Sigmoid colon (tissue), 6 donors: ENCODE measurements at regions not wholly inside any gene's neighbourhood (a gene's known extent, or its start where the extent isn't known, plus 50 kb on each side); places are given as distances from the start of the nearest gene placed in this dataset.

Experiments
- DNase-seq: peaks from one replicate; pipeline ENCODE4 v3.0.0-alpha.2; 2019
- H3K27ac ChIP-seq, 4 donors: fragments of 200-600 bp; sonication (generic); one replicate each; pipeline ENCODE4 v1.5.1; 2016 to 2019; ENCODE audit warnings: mild to moderate bottlenecking in 1 of 4
- H3K27me3 ChIP-seq, 3 donors: fragments of 200-600 bp; sonication (generic); one replicate each; pipeline ENCODE4 v1.5.1; 2019; ENCODE audit warnings: mild to moderate bottlenecking in 1 of 3
- H3K36me3 ChIP-seq, 4 donors: fragments of 200-600 bp; sonication (generic); one replicate each; pipeline ENCODE4 v1.5.1; 2016 to 2019
- H3K4me1 ChIP-seq, 4 donors: fragments of 200-600 bp; sonication (generic); one replicate each; pipeline ENCODE4 v1.5.1; 2017 to 2019
- H3K4me3 ChIP-seq, 4 donors: fragments of 200-600 bp; sonication (generic); one replicate each; pipeline ENCODE4 v1.5.1; 2017 to 2019; ENCODE audit warnings: mild to moderate bottlenecking in 2 of 4, moderate library complexity in 1 of 4
- H3K9me3 ChIP-seq, 4 donors: fragments of 200-600 bp in 3 of 4; sonication (generic) in 3 of 4; one replicate each; pipeline versions ENCODE4 v1.5.1 to v1.6.1; 2013 to 2019
- EP300 ChIP-seq, 4 donors: sonication (generic); formaldehyde crosslinking; IDR thresholded peaks; one replicate each; pipeline ENCODE4 v1.6.1; 2017; ENCODE audit warnings: antibody characterized with exemption in 4 of 4
- POLR2A ChIP-seq, 2 donors: fragments of 450-650 bp; IDR thresholded peaks; one replicate each; pipeline ENCODE4 v1.6.1; 2016; ENCODE audit warnings: antibody characterized with exemption in 2 of 2, mild to moderate bottlenecking in 2 of 2, moderate library complexity in 2 of 2
- POLR2AphosphoS5 ChIP-seq, 4 donors: sonication (generic); formaldehyde crosslinking; IDR thresholded peaks; one replicate each; pipeline ENCODE4 v1.6.1; 2017; ENCODE audit warnings: antibody characterized with exemption in 4 of 4
- WGBS, 2 donors: extraction: QIAGEN DNeasy Blood & Tissue Kit; methylation state at CpG; one replicate each; pipeline ENCODE4 v1.1.7; 2013; 5-methylcytosine and 5-hydroxymethylcytosine counted together
- intact Hi-C: fragments of 100-400 bp; cut with DNase I; formaldehyde crosslinking; loops from one replicate; pipeline ENCODE4 v1.15.1; 2023
- TF ChIP-seq, protein P1 (sequence below), 4 experiments: fragments of 450-650 bp in 3 of 4; fragments of 200-600 bp in 1 of 4; IDR thresholded peaks; one replicate each; pipeline ENCODE4 v1.5.1; 2016 to 2019; ENCODE audit warnings: antibody characterized with exemption in 4 of 4, mild to moderate bottlenecking in 3 of 4, moderate library complexity in 2 of 4
- donor health status: healthy with polysubstance abuse.
- donor health status: healthy.

DNA sequence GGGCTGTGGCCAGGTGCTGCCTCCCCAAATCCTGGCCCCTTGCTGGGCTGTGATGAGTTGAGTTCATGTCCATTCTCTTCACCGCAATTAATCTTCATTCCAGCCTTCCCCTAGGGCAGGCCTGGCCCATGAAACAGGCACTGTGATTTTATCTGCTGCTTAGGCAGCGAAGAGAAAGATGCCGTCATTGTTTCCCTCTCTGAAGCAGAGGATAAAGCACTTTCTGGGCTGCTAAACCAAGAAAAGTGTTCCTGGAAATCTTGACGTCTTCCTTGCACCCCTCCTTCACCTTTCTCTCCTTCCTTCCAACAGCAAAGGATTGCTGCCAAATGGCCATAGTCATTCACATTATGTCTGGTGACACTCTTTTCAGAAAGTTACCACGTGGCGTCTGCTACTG is 265.9 kb downstream of the ZEB1 start:
- no peaks in the 10 kb centered on the region for H3K9me3 ChIP-seq
- intact Hi-C loops, result no loop called here
- TF ChIP-seq POLR2A (IDR thresholded peaks at IDR 0.05), result no peak
- no peaks in the 10 kb centered on the region for H3K36me3 ChIP-seq
- 79 to 86% methylated on average over 6 of the region's 6 CpGs for WGBS, 2 donors
- H3K27ac ChIP-seq, result peak overlapping the region in 1 of 4 donors; percentile 5
- no peak for DNase-seq
- H3K4me1 ChIP-seq, result peaks cover 0 to 33% (median 25%) of the 10 kb centered on the region in 4 donors
- no peaks in the 10 kb centered on the region for H3K27me3 ChIP-seq
- H3K4me3 ChIP-seq, result no peak overlapping the region

DNA sequence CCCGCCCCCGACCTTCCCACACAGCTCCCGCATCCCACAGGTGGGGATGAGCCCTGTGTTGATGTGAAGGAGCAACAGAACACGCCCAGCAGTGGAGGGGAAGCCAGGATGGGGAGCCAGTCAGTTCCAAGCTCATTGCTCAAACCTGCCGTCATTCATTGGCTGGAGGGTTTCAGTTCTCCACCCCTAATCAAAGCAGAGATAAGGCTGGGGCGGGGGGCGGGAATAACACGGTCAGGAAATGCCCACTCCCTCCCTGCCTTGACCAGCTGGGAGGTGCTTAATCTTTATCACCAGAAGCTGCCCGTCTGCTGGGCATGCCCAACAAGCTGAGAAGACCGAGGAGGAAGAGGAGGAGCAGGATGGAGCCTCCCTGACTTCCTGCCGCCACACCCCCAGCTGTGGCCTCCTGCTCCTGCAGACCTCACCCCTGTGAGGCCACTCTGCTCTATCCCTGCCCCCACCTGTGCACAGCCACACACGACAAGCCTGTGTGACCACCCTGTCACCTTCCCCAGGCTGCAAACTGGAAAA is 265.1 kb downstream of the ZEB1 start:
- no peaks in the 10 kb centered on the region for H3K36me3 ChIP-seq
- TF ChIP-seq, protein P1, sequence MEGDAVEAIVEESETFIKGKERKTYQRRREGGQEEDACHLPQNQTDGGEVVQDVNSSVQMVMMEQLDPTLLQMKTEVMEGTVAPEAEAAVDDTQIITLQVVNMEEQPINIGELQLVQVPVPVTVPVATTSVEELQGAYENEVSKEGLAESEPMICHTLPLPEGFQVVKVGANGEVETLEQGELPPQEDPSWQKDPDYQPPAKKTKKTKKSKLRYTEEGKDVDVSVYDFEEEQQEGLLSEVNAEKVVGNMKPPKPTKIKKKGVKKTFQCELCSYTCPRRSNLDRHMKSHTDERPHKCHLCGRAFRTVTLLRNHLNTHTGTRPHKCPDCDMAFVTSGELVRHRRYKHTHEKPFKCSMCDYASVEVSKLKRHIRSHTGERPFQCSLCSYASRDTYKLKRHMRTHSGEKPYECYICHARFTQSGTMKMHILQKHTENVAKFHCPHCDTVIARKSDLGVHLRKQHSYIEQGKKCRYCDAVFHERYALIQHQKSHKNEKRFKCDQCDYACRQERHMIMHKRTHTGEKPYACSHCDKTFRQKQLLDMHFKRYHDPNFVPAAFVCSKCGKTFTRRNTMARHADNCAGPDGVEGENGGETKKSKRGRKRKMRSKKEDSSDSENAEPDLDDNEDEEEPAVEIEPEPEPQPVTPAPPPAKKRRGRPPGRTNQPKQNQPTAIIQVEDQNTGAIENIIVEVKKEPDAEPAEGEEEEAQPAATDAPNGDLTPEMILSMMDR (IDR thresholded peaks at IDR 0.05), result no peak
- TF ChIP-seq POLR2A (IDR thresholded peaks at IDR 0.05) (no peak), EP300 (IDR thresholded peaks at IDR 0.05) (no peak), POLR2AphosphoS5 (IDR thresholded peaks at IDR 0.05) (no peak)
- 56 to 71% methylated on average over 12 of the region's 12 CpGs for WGBS, 2 donors

DNA sequence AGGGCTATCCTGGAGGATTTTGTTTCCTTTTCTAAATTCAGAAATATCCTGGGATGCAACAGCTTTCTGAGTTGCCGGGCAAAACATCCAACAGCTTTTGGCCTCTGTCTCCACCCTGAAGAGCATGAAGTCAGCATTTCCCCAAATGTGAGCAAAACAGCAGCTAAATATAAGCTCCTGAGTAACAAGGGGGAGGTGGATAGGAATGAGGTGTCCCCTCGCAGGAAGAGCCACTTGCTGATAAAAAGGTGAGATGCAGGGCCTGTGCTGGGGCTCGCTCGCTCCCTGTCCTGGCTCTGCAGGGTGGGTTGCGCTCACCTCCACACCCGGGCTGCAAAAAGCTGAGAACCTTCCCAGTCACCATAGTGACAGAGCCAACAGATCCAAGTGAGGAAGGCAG is 264.3 kb downstream of the ZEB1 start:
- H3K27ac ChIP-seq, result peak overlapping the region in 2 of 4 donors; percentile 10 to 51
- TF ChIP-seq, protein P1 (IDR thresholded peaks at IDR 0.05), result no peak
- TF ChIP-seq POLR2AphosphoS5 (IDR thresholded peaks at IDR 0.05), result no peak
- no peak for TF ChIP-seq POLR2A (IDR thresholded peaks at IDR 0.05)
- no peak for TF ChIP-seq EP300 (IDR thresholded peaks at IDR 0.05)
- no peaks in the 10 kb centered on the region for H3K36me3 ChIP-seq
- intact Hi-C loops, result no loop called here
- H3K9me3 ChIP-seq, result no peaks in the 10 kb centered on the region
- peaks cover 0 to 33% (median 25%) of the 10 kb centered on the region in 4 donors for H3K4me1 ChIP-seq
- DNase-seq, result no peak
- H3K4me3 ChIP-seq, result no peak overlapping the region
- H3K27me3 ChIP-seq, result no peaks in the 10 kb centered on the region
- WGBS, 2 donors, result 68 to 79% methylated on average over 6 of the region's 6 CpGs

More for the DNA sequence above, 265.1 kb downstream of the ZEB1 start:
- intact Hi-C loops, result no loop called here
- Histone ChIP-seq H3K27ac (peak overlapping the region in 1 of 4 donors; percentile 5), H3K9me3 (no peaks in the 10 kb centered on the region), H3K4me3 (no peak overlapping the region), H3K27me3 (no peaks in the 10 kb centered on the region), H3K4me1 (peaks cover 0 to 33% (median 25%) of the 10 kb centered on the region in 4 donors)
- DNase-seq, result no peak

DNA sequence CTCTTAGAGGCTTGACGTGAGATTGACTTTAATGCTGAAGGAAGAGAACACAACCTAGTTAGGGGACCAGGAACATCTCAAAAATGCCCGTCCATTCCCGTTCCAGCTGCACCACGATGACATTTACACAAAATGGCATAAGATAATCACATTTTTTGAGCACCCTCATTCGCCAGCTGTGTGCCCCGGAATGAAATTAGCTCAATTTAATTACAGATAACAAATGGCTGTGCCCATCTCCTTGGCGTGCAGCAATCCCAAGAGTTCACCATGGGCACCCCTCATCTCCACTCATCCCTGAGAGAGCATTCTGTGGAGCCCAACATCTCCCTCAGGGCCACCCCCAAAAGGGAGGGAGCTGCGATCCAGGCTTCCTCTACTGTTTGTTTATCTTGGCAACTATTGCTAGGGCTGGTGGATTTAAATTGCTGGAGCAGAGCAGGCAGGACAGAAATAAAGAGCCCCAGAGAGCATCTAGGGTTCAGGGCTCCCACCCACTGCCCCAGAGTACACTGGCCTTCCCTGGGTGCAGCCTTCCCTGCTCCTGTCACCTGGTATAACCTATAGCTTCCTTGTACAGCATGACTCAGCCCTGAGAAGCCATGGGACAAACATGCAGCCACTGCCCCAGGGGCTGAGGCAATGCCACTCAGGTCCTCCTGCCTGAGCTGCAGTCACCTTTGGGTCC is 263.5 kb downstream of the ZEB1 start:
- no peak for TF ChIP-seq EP300 (IDR thresholded peaks at IDR 0.05)
- peak in 1 of 4 donors; percentile 14 for TF ChIP-seq POLR2AphosphoS5 (IDR thresholded peaks at IDR 0.05)
- TF ChIP-seq POLR2A (IDR thresholded peaks at IDR 0.05), result no peak
- TF ChIP-seq, protein P1 (IDR thresholded peaks at IDR 0.05), result no peak
- WGBS, 2 donors, result 49 to 53% methylated on average over 8 of the region's 8 CpGs
- intact Hi-C loops, result no loop called here
- peaks cover 0 to 33% (median 25%) of the 10 kb centered on the region in 4 donors for H3K4me1 ChIP-seq
- no peak overlapping the region for H3K4me3 ChIP-seq
- no peaks in the 10 kb centered on the region for H3K36me3 ChIP-seq
- DNase-seq, result peak; percentile 66
- peaks cover 0 to 1% (median 0%) of the 10 kb centered on the region in 4 donors for H3K9me3 ChIP-seq
- H3K27me3 ChIP-seq, result no peaks in the 10 kb centered on the region
- H3K27ac ChIP-seq, result peak overlapping the region in 2 of 4 donors; percentile 21 to 51

DNA sequence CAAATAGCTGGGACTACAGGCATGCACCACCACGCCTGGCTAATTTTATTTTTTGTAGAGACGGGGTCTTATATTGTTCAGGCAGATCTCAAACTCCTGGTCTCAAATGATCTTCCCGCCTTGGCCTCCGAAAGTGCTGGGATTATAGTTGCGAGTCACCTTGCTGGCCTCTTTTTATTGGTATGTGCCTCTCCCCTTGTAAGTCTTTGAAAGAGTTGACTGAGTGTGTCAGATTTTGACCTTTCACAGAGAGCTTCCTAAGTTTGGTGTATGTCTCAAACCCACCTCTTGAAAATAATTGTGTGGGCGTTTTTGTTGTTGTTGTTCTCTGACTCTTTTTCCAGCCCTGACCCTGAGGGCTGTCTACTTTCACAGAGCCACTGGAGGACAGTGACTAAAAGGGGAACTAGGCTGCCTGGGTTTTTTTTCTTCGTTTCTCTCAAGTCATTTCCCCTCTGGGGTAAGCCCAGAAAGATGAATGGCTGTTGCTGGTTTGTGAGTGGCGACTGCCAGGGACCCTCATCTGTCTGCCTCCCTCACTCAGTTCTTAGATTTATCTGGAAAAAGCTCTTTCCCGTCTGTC is 262.8 kb downstream of the ZEB1 start:
- Histone ChIP-seq H3K36me3 (no peaks in the 10 kb centered on the region), H3K4me1 (peaks cover 0 to 33% (median 25%) of the 10 kb centered on the region in 4 donors), H3K27ac (peak overlapping the region in 2 of 4 donors; percentile 21 to 51), H3K27me3 (no peaks in the 10 kb centered on the region), H3K9me3 (peaks cover 0 to 1% (median 0%) of the 10 kb centered on the region in 4 donors), H3K4me3 (no peak overlapping the region)
- no peak for TF ChIP-seq EP300 (IDR thresholded peaks at IDR 0.05)
- TF ChIP-seq, protein P1 (IDR thresholded peaks at IDR 0.05), result no peak
- TF ChIP-seq POLR2AphosphoS5 (IDR thresholded peaks at IDR 0.05), result no peak
- no peak for TF ChIP-seq POLR2A (IDR thresholded peaks at IDR 0.05)
- intact Hi-C loops, result no loop called here
- WGBS, 2 donors, result 54 to 57% methylated on average over 9 of the region's 9 CpGs
- no peak for DNase-seq
